Fibroblast of skin of scalp (primary cell): ENCODE measurements at regions not wholly inside any gene's neighbourhood (a gene's known extent, or its start where the extent isn't known, plus 50 kb on each side); places are given as distances from the start of the nearest gene placed in this dataset.
"Not testable (repeated sequence)": the region's sequence is repeated elsewhere in the genome, so short reads cannot be mapped to it uniquely, and the experiment has no call there.

ENCODE experiments used
- DNase-seq: peaks from one replicate; pipeline ENCODE4 v3.0.0-alpha.2; 2013

DNA sequence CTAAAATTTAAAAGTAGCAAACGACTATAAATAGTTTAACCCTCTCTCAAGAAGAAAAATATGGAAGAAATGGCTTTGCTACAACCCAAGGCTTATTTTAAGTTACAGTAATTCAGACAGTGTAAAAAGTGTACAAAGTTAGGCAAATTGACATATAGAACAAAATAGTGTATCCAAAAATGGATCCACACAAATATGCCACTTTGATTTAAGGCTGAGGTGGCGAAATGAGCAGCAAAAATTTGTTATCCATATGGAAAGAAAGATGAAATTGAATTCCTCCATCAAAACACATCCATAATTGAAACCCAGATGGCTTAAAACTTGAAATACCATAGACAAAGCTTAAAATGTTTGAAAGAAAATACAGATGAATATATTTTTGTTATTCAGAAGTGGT, 540.8 kb downstream of the BRINP3 start:
- DNase-seq: no peak

DNA sequence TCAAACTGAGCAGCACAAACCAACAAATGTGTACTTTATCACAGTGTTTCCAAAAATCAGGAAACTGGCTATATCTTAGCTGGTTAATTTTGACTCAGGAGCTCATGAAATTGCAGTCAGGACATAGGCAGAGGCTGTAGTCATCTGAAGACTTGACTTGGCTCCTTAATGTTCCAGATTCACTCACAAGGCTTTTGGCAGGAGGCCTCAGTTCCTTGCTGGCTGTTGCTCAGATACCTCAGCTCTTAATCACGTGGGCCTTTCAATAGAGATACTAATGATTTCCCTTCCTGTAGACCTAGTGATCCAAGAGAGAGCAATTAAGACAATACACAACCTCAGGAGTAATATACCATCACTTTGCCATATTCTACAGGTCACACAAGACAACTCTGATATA, 537.7 kb downstream of the BRINP3 start:
- DNase-seq: no peak

GRCh38 chr1:189941922-189942321, 535.7 kb downstream of the BRINP3 start:
- no peak for DNase-seq

- DNase-seq: no peak
Observed at GRCh38 chr1:189958756-189959155, 518.9 kb downstream of the BRINP3 start.

DNA sequence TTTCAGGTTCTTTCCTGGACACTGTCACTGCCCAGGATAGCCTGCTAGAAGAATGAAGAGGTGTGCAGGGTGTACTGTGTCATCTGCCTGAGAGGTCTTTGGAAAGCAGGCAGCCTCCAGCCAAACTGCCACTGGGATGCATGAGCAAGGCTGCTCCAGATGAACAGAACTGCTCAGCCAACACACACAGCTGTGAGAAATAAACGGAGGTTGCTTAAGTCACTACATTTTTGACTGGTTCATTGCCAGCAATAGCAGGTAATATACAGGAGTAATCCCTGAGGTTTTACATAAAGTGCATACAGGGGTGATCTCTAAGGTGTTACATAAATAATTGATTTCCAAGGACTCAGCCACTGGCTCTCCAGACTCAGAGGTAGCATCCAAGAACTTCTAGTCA, 516.9 kb downstream of the BRINP3 start:
- DNase-seq: no peak

GRCh38 chr1:189962181-189962580, 515.5 kb downstream of the BRINP3 start:
- DNase-seq: peak; percentile 25

- DNase-seq: no peak
Observed at GRCh38 chr1:189970331-189971230, 507.1 kb downstream of the BRINP3 start.

DNA sequence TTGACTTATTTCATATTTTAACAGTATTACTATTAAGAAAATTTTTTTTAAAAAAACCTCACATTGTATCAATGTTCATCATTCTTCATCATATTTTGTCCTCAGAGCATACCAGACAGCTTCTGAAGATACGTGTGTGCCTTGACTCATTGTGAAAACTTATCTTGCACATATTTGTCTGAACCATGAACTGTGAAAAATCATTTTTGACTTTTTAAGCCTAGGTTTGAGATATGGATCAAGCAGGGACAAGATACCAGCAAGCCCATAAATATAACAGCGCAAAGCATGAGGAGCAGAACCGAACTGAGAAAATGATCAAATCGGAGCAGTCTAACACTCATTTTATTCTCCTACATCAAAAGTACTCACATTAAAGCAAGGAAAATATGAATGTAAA, 506.0 kb downstream of the BRINP3 start:
- DNase-seq: no peak

DNA sequence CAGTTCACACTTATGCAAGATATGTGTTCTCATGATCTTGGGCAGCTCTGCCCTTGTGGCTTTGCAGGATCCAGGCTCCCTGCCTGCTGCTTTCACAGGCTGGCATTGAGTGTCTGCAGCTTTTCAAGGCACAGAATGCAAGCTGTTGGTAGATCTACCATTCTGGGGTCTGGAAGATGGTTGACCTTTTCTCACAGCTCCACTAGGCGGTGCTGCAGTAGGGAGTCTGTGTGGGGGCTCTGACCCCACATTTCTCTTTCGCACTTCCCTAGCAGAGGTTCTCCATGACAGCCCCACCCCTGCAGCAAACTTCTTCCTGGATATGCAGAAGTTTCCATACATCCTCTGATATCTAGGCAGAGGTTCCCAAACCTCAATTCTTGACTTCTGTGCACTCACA, 500.5 kb downstream of the BRINP3 start:
- DNase-seq: no peak

DNA sequence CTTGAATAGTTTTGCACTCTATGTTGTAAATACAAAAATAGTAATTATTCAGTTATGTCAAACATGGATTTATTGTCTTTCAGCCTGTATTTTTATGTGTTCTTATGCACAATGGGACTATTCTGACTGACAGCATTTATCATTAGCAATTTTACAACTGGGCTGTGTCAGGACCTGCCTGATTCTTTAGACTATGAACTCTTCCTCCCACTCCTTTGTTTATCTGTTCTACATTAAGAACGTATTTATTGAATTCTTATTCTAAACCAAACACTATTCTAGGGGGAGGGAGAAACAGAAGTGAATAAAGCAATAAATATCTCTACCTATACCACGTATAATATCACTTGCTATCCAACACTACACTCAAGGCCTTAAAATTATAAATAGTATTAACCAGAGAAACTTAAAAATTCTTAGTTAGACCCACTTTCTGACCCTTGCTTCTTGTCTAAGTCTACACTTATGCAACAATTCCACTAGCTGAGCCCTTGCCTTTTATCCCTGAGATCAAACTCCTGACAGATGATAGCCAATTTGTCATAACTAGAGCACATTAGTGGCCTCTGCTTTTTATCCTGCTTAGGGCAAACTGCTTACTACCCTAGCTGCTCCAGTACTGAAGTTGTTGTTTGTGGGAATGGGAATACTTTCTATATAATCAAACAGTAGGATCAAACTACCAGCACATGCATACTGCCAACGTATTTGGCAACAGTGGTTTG, 494.3 kb downstream of the BRINP3 start:
- DNase-seq: no peak

DNA sequence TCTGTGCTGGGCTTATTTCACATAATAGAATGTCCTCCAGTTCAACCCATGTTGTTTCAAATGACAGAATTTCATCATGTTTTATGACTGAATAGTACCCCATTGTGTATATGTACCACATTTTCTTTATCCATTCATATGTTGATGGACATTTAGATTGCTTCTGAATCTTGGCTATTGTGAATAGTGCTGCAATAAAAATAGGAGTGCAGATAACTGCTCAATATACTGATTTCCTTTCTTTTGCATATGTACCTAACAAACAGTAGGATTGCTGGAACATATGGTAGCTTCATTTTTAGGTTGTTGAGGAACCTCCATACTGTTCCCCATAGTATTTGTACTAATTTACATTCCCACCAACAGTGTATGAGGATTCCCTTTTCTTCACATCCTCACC, 491.1 kb downstream of the BRINP3 start:
- DNase-seq: no peak

DNA sequence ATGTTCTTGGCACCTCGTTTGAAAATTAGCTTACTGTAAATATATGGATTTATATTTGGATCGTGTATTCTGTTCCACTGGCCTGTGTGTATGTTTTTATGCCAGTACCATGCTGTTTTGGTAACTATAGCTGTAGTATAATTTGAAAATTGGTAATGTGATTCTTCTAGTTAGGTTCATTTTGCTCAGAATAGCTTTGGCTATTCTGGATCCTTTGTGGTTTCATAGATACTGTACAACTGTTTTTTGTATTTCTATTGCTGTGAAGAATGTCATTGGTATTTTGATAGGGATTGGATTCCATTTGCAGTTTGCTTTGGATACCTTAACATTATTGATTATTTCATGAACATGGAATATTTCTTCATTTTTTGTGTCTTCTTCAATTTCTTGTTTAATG, 490.2 kb downstream of the BRINP3 start:
- no peak for DNase-seq

GRCh38 chr1:189992856-189993255, 484.8 kb downstream of the BRINP3 start:
- no peak for DNase-seq

DNA sequence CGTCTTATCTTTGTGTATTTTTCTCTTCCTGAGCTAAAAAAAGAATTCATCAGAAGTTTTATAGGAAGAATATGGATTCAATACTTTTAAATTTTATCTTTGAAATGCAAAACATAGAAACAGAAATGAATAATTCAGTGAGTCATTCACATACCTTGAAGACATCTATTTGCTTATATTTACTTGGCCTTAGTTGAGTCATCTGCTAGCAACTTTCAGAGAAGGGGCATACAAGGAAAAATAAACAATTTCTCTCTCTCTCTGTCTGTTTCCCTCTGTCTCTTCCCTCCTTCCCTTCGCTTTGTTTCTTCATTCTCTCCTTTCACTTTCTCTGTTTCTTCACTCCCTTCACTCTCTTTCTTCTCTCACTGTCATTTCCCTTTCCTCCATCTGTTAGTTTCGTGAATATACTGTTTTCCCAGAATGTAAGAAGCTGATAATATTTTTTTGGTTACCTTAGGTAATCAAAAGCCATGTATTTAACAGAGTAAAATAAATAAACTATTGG, 477.2 kb downstream of the BRINP3 start:
- no peak for DNase-seq

DNA sequence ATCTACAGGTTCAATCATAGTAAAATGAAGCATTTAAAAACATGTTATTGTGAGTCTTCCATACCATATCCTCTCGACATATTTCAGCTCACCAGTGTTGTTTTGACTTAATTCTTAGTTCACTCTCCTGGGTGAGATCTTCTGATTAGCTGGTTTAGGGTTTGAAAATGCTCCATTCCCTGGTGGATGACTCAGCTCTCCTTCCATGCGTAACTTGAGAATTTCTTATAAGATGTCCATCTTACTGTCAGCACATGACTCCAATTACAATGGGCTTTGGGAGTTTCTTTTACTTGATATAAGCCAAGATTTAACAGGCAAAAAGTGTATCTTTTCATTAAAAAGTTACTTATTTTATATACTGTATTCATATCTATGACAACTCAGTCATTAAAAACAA, 476.5 kb downstream of the BRINP3 start:
- DNase-seq: no peak

DNA sequence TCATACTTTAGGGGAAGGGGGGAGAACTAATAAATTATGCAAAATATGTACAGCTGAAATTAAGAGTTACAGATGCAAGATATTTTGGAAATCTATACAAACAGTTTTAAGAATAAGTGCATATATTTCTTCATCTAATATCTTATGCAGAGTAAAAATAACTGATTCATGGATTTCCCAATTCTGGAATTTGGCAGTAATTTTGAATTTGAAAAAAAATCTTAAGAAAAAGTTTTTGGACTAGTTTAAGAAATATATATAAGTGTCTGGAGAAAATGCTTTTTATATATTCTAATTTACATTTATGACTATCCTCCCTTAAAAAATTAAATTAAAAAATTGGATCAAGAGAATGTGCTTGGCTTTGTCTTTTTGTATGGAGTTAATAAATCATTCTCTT, 474.3 kb downstream of the BRINP3 start:
- DNase-seq: no peak

- DNase-seq: no peak
Observed at GRCh38 chr1:190011585-190011984, 466.1 kb downstream of the BRINP3 start.

DNA sequence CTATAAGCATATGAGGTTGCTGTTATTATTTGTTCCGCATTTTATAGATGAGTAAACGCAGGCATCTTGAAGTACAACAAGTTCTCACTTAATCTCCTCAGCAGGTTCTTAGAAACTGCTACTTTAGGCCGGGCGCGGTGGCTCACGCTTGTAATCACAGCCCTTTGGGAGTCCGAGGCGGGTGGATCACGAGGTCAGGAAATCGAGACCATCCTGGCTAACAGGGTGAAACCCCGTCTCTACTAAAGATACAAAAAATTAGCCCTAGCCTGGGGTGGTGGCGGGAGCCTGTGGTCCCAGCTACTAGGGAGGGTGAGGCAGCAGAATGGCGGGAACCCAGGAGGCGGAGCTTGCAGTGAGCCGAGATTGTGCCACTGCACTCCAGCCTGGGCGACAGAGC, 458.5 kb downstream of the BRINP3 start:
- not testable (repeated sequence) for DNase-seq

DNA sequence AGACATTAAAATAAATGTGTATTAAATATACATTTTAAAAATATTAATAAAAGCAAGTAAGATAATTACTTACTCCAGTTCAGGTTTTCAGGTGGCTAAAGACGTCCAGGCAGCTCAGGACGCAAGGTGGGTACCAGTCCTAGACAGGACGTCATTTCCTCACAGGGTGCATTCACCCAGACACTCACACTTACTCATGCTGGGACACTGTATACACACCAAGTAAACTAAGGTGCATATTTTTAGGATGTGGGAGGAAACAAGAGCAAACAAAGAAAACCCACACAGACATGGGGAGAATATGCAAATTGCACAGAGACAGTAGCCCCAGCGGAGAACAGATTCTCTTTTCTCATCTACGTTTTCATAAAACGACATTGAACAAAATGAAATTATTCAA, 457.9 kb downstream of the BRINP3 start:
- no peak for DNase-seq

GRCh38 chr1:190022709-190023108, 455.0 kb downstream of the BRINP3 start:
- DNase-seq: no peak

GRCh38 chr1:190029441-190029840, 448.2 kb downstream of the BRINP3 start:
- DNase-seq: no peak

DNA sequence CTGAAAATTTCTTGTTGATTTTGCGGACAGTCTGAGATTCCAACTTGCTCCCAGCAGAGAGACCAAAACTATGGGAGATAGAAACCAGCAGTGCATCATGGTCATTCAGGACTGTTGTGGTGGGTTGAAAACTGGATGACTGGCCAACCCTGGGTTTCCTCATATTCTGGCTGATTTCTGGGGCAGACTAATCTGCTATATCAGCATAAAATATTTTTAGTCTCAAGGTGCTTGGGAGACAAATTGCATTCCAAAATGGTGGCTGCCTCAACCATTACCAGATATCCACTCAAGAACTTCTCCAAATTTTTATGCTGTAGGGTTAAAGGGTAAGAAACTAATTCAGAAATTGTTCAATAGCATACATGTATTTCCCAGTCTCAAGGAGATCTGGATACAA, 434.0 kb downstream of the BRINP3 start:
- DNase-seq: no peak

DNA sequence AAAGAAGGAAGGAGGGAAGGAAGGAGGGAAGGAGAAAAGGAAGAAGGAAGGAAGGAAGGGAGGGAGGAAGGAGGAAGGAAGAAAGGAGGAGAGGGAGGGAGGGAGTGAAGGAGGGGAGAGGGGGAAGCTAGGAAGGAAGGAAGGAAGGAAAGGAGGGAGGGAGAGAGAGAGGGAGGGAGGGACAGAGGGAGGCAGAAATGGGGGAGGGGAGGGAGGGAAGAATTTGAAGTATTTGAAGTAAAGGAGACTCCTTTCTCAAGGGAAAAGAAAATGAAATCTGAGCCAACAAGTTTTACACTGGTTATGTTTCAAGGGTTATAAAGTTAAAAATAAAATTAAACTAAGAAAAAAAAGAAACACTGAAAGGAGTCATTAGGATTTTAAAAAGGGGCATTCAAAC, 431.4 kb downstream of the BRINP3 start:
- DNase-seq: no peak
